ENCODE measurements at regions not wholly inside any gene's neighbourhood (a gene's known extent, or its start where the extent isn't known, plus 50 kb on each side); places are given as distances from the start of the nearest gene placed in this dataset.

GRCh38 chr14:56952766-56953473 is 142.6 kb upstream of the OTX2 start:
- Histone ChIP-seq H2BK12ac (ENCODE audit: insufficient read length, low read depth, low read length) (no peak overlapping the region), H3K14ac (ENCODE audit: insufficient read depth, low read length) (no peak overlapping the region), H2BK120ac (ENCODE audit: low read depth, low read length, poor library complexity, severe bottlenecking) (no peak overlapping the region), H3K27ac (ENCODE audit: insufficient read length, low read depth, low read length) (no peak overlapping the region), H3K4ac (ENCODE audit: low read depth, low read length) (no peak overlapping the region), H2AK5ac (ENCODE audit: insufficient read length, low read length) (no peak overlapping the region), H4K91ac (ENCODE audit: insufficient read length, low read depth, low read length) (no peak overlapping the region), H4K5ac (ENCODE audit: insufficient read length, low read depth, low read length) (no peak overlapping the region), H3K79me1 (ENCODE audit: insufficient read depth, low read depth, low read length, poor library complexity, severe bottlenecking) (no peaks in the 10 kb centered on the region), H3K9ac (ENCODE audit: extremely low read depth, insufficient read length, low read length) (no peak overlapping the region), H3K4me2 (ENCODE audit: insufficient read depth, insufficient read length, low read length) (no peak overlapping the region), H3K9me3 (ENCODE audit: control insufficient read depth, low read depth, low read length) (no peaks in the 10 kb centered on the region), H4K20me1 (ENCODE audit: control insufficient read depth, insufficient read depth, insufficient read length) (no peaks in the 10 kb centered on the region), H2AFZ (ENCODE audit: low read length) (no peak overlapping the region), H3K4me1 (ENCODE audit: insufficient read depth, low read length) (peaks cover 7% of the 10 kb centered on the region), H3K23me2 (ENCODE audit: insufficient read length, low read depth, low read length, poor library complexity, severe bottlenecking) (no peaks in the 10 kb centered on the region), H3T11ph (ENCODE audit: low read length) (no peak overlapping the region), H3K18ac (ENCODE audit: insufficient read length, low read depth, low read length) (no peak overlapping the region), H4K8ac (replicated peaks; ENCODE audit: insufficient read length, low read depth, low read length) (no peak overlapping the region), H3K23ac (ENCODE audit: insufficient read length, low read depth, low read length) (no peak overlapping the region), H3K27me3 (ENCODE audit: insufficient read depth, low read length) (no peaks in the 10 kb centered on the region), H3K79me2 (ENCODE audit: insufficient read depth, low read length) (no peaks in the 10 kb centered on the region), H2BK15ac (ENCODE audit: low read depth, low read length) (no peak overlapping the region), H2BK20ac (ENCODE audit: low read depth, low read length, poor library complexity, severe bottlenecking) (no peak overlapping the region), H2BK5ac (ENCODE audit: insufficient read length, low read length) (no peak overlapping the region), H3K56ac (ENCODE audit: insufficient read length, low read depth, low read length) (no peak overlapping the region)
- Mint-ChIP-seq H3K4me1 (peaks cover 23 to 28% of the 10 kb centered on the region in 2 experiments), H3K27ac (no peak overlapping the region; a peak in 2 of 7 replicates), H3K27me3 (ENCODE audit: low read depth) (no peaks in the 10 kb centered on the region), H3K36me3 (ENCODE audit: insufficient read depth in 1 of 3, low read depth in 3 of 3) (no peaks in the 10 kb centered on the region), H3K9me3 (no peaks in the 10 kb centered on the region), H3K4me3 (no peak overlapping the region)
- no CpG with 5 or more reads among the region's 3 CpGs for WGBS (ENCODE audit: extremely low coverage, insufficient read length, low lambda C conversion rate)
- TF ChIP-seq CTCF (conservative IDR thresholded peaks at IDR 0.05): no peak
- no peak for DNase-seq

Data from H9 (cell line).